GM23338 (cell line): ENCODE measurements at regions not wholly inside any gene's neighbourhood (a gene's known extent, or its start where the extent isn't known, plus 50 kb on each side); places are given as distances from the start of the nearest gene placed in this dataset.

Experiments used
- EZH2phosphoT487 ChIP-seq: fragments of 200-600 bp; sonication (generic); IDR thresholded peaks from one replicate; pipeline ENCODE4 v1.8.1; 2018; ENCODE audit warnings: antibody characterized with exemption; ENCODE audit not compliant: unreplicated experiment
- TF ChIP-seq, protein P1 (sequence below), 2 experiments: fragments of 200-600 bp in 1 of 2; sonication (generic) in 1 of 2; conservative IDR thresholded peaks; 2 replicates each; pipeline versions ENCODE4 v1.5.1 to v1.6.1; 2016 to 2017; ENCODE audit warnings: antibody characterized with exemption in 2 of 2, low read depth in 2 of 2, mild to moderate bottlenecking in 2 of 2, moderate library complexity in 1 of 2

- TF ChIP-seq, protein P1, sequence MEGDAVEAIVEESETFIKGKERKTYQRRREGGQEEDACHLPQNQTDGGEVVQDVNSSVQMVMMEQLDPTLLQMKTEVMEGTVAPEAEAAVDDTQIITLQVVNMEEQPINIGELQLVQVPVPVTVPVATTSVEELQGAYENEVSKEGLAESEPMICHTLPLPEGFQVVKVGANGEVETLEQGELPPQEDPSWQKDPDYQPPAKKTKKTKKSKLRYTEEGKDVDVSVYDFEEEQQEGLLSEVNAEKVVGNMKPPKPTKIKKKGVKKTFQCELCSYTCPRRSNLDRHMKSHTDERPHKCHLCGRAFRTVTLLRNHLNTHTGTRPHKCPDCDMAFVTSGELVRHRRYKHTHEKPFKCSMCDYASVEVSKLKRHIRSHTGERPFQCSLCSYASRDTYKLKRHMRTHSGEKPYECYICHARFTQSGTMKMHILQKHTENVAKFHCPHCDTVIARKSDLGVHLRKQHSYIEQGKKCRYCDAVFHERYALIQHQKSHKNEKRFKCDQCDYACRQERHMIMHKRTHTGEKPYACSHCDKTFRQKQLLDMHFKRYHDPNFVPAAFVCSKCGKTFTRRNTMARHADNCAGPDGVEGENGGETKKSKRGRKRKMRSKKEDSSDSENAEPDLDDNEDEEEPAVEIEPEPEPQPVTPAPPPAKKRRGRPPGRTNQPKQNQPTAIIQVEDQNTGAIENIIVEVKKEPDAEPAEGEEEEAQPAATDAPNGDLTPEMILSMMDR (conservative IDR thresholded peaks at IDR 0.05; ENCODE audit: low read depth in 2 of 2), result no peak
- TF ChIP-seq EZH2phosphoT487, result no peak
Observed at GRCh38 chr16:26220894-26221293, 529.1 kb downstream of the HS3ST4 start.
